Gastrocnemius medialis (tissue), 4 donors: ENCODE measurements at regions not wholly inside any gene's neighbourhood (a gene's known extent, or its start where the extent isn't known, plus 50 kb on each side); places are given as distances from the start of the nearest gene placed in this dataset.
"Not testable (repeated sequence)": the region's sequence is repeated elsewhere in the genome, so short reads cannot be mapped to it uniquely, and the experiment has no call there.

Source experiments
- ATAC-seq, 2 donors: fragments of 150-250 bp; one replicate each; pipeline ENCODE4 v1.9.1; 2016
- DNase-seq, 2 donors: peaks; one replicate each; pipeline ENCODE4 v3.0.0-alpha.2; 2019
- H3K27ac ChIP-seq, 4 donors: fragments of 200-600 bp; sonication (generic); 1 replicate in 1 of 4; 2 replicates in 3 of 4; pipeline ENCODE4 v1.5.1; 2016 to 2018; ENCODE audit warnings: mild to moderate bottlenecking in 2 of 4, moderate library complexity in 1 of 4
- H3K27me3 ChIP-seq, 3 donors: fragments of 200-600 bp; sonication (generic) in 2 of 3; 1 replicate in 1 of 3; 2 replicates in 2 of 3; pipeline versions ENCODE4 v1.5.1 to v1.6.0; 2016 to 2019; ENCODE audit warnings: mild to moderate bottlenecking in 1 of 3, moderate library complexity in 1 of 3
- H3K36me3 ChIP-seq, 2 donors: fragments of 200-600 bp; sonication (generic) in 1 of 2; one replicate each; pipeline ENCODE4 v1.5.1; 2017 to 2018
- H3K4me1 ChIP-seq, 2 donors: fragments of 200-600 bp; sonication (generic) in 1 of 2; one replicate each; pipeline ENCODE4 v1.5.1; 2016 to 2017; ENCODE audit warnings: mild to moderate bottlenecking in 2 of 2
- H3K4me3 ChIP-seq, 4 donors: fragments of 200-600 bp; sonication (generic) in 3 of 4; 1 replicate in 1 of 4; 2 replicates in 3 of 4; pipeline ENCODE4 v1.5.1; 2016 to 2019; ENCODE audit warnings: mild to moderate bottlenecking in 2 of 4
- H3K9me3 ChIP-seq, 3 donors: fragments of 200-600 bp; sonication (generic) in 2 of 3; 1 replicate in 1 of 3; 2 replicates in 2 of 3; pipeline ENCODE4 v1.5.1; 2016 to 2019
- CTCF ChIP-seq, 5 experiments: fragments of 450-650 bp in 3 of 5; fragments of 200-600 bp in 2 of 5; sonication (generic) in 2 of 5; IDR thresholded peaks in 4 of 5; conservative IDR thresholded peaks in 1 of 5; 1 replicate in 4 of 5; 2 replicates in 1 of 5; pipeline ENCODE4 v1.5.1; 2016 to 2019; ENCODE audit warnings: antibody characterized with exemption in 5 of 5, mild to moderate bottlenecking in 3 of 5, moderate library complexity in 3 of 5
- POLR2A ChIP-seq, 2 donors: fragments of 450-650 bp; IDR thresholded peaks; one replicate each; pipeline ENCODE4 v1.6.1; 2017; ENCODE audit warnings: antibody characterized with exemption in 2 of 2, mild to moderate bottlenecking in 2 of 2, moderate library complexity in 2 of 2
- in situ Hi-C, 4 donors: fragments of 200-750 bp; cut with MboI; loops; one replicate each; pipeline versions ENCODE4 v1.15.0 to v1.8.0; 2017; ENCODE audit warnings: low sequenced_read_pairs in 4 of 4
- intact Hi-C: fragments of 100-400 bp; cut with DNase I; formaldehyde crosslinking; loops from one replicate; pipeline ENCODE4 v1.15.1; 2023; ENCODE audit warnings: low total_unique reads

- intact Hi-C loops = no loop called here
These were observed 74.6 kb upstream of the FAM20A start for GRCh38 chr17:68675723-68676122.

GRCh38 chr17:68674029-68674925 is 73.1 kb upstream of the FAM20A start:
- Histone ChIP-seq H3K4me3 (no peak overlapping the region), H3K27me3 (no peaks in the 10 kb centered on the region), H3K27ac (no peak overlapping the region), H3K36me3 (no peaks in the 10 kb centered on the region), H3K4me1 (no peaks in the 10 kb centered on the region), H3K9me3 (no peaks in the 10 kb centered on the region)
- in situ Hi-C loops (no loop called here), intact Hi-C loops (no loop called here)
- no peak for TF ChIP-seq CTCF (IDR thresholded peaks at IDR 0.05 in 4 of 5, conservative IDR thresholded peaks at IDR 0.05 in 1 of 5)
- TF ChIP-seq POLR2A (IDR thresholded peaks at IDR 0.05) = no peak
- ATAC-seq (no peak), DNase-seq (no peak)

More at GRCh38 chr17:68675723-68676122, 74.6 kb upstream of the FAM20A start:
- no peaks in the 10 kb centered on the region for H3K9me3 ChIP-seq
- H3K4me1 ChIP-seq = no peaks in the 10 kb centered on the region
- H3K27me3 ChIP-seq = no peaks in the 10 kb centered on the region
- no peak overlapping the region for H3K27ac ChIP-seq
- DNase-seq = no peak
- ATAC-seq = no peak
- TF ChIP-seq CTCF (IDR thresholded peaks at IDR 0.05 in 4 of 5, conservative IDR thresholded peaks at IDR 0.05 in 1 of 5) (no peak), POLR2A (IDR thresholded peaks at IDR 0.05) (no peak)
- no peak overlapping the region for H3K4me3 ChIP-seq
- in situ Hi-C loops = loop anchor here in 1 of 4 donors (25.0 kb wide), 1 partner anchor 112 kb away; no protein-coding TSS in a partner anchor
- H3K36me3 ChIP-seq = no peaks in the 10 kb centered on the region

- in situ Hi-C loops = no loop called here
- H3K9me3 ChIP-seq = no peaks in the 10 kb centered on the region
- TF ChIP-seq POLR2A (IDR thresholded peaks at IDR 0.05) = no peak
- TF ChIP-seq CTCF (IDR thresholded peaks at IDR 0.05 in 4 of 5, conservative IDR thresholded peaks at IDR 0.05 in 1 of 5) = no peak
These were observed 70.0 kb upstream of the FAM20A start for GRCh38 chr17:68670967-68671693.

GRCh38 chr17:68666438-68666837 is 65.3 kb upstream of the FAM20A start:
- H3K9me3 ChIP-seq, ATAC-seq, H3K4me1 ChIP-seq, H3K27ac ChIP-seq, intact Hi-C loops, DNase-seq, H3K36me3 ChIP-seq, in situ Hi-C loops, H3K4me3 ChIP-seq, H3K27me3 ChIP-seq: not testable (repeated sequence)

More at GRCh38 chr17:68670967-68671693, 70.0 kb upstream of the FAM20A start:
- Histone ChIP-seq H3K27ac (no peak overlapping the region), H3K27me3 (no peaks in the 10 kb centered on the region), H3K4me3 (no peak overlapping the region), H3K4me1 (no peaks in the 10 kb centered on the region), H3K36me3 (no peaks in the 10 kb centered on the region)
- intact Hi-C loops = no loop called here
- ATAC-seq (no peak), DNase-seq (no peak)

- in situ Hi-C loops = no loop called here
- no peaks in the 10 kb centered on the region for H3K36me3 ChIP-seq
- intact Hi-C loops = no loop called here
- no peaks in the 10 kb centered on the region for H3K9me3 ChIP-seq
- TF ChIP-seq CTCF (IDR thresholded peaks at IDR 0.05 in 4 of 5, conservative IDR thresholded peaks at IDR 0.05 in 1 of 5) (no peak), POLR2A (IDR thresholded peaks at IDR 0.05) (no peak)
- H3K4me1 ChIP-seq = no peaks in the 10 kb centered on the region
- no peak overlapping the region for H3K27ac ChIP-seq
- ATAC-seq (no peak), DNase-seq (no peak)
- no peak overlapping the region for H3K4me3 ChIP-seq
- H3K27me3 ChIP-seq = no peaks in the 10 kb centered on the region
These were observed 64.2 kb upstream of the FAM20A start for GRCh38 chr17:68665373-68665772.
